ENCODE measurements at regions not wholly inside any gene's neighbourhood (a gene's known extent, or its start where the extent isn't known, plus 50 kb on each side); places are given as distances from the start of the nearest gene placed in this dataset.

- no peak for TF ChIP-seq CTCF (IDR thresholded peaks at IDR 0.05; ENCODE audit: borderline replicate concordance, insufficient read depth, low read depth, low read length)
- H3K4me3 ChIP-seq (ENCODE audit: low read depth, low read length) = no peak overlapping the region
These were observed 276.7 kb upstream of the TMEM161B start for GRCh38 chr5:88545338-88545737.

GRCh38 chr5:88544671-88545070 is 276.0 kb upstream of the TMEM161B start:
- TF ChIP-seq CTCF (IDR thresholded peaks at IDR 0.05; ENCODE audit: borderline replicate concordance, insufficient read depth, low read depth, low read length) = no peak
- no peak overlapping the region for H3K4me3 ChIP-seq (ENCODE audit: low read depth, low read length)

GRCh38 chr5:88544136-88544645 is 275.5 kb upstream of the TMEM161B start:
- no peak for TF ChIP-seq CTCF (IDR thresholded peaks at IDR 0.05; ENCODE audit: borderline replicate concordance, insufficient read depth, low read depth, low read length)

GRCh38 chr5:88542786-88543185 is 274.1 kb upstream of the TMEM161B start:
- TF ChIP-seq CTCF (IDR thresholded peaks at IDR 0.05; ENCODE audit: borderline replicate concordance, insufficient read depth, low read depth, low read length) = no peak
- no peak overlapping the region for H3K4me3 ChIP-seq (ENCODE audit: low read depth, low read length)

More at GRCh38 chr5:88544136-88544645, 275.5 kb upstream of the TMEM161B start:
- H3K4me3 ChIP-seq (ENCODE audit: low read depth, low read length) = no peak overlapping the region

GRCh38 chr5:88540471-88541115 is 271.9 kb upstream of the TMEM161B start:
- no peak for TF ChIP-seq CTCF (IDR thresholded peaks at IDR 0.05; ENCODE audit: borderline replicate concordance, insufficient read depth, low read depth, low read length)
- H3K4me3 ChIP-seq (ENCODE audit: low read depth, low read length) = no peak overlapping the region

- no peak overlapping the region for H3K4me3 ChIP-seq (ENCODE audit: low read depth, low read length)
- no peak for TF ChIP-seq CTCF (IDR thresholded peaks at IDR 0.05; ENCODE audit: borderline replicate concordance, insufficient read depth, low read depth, low read length)
These were observed 271.2 kb upstream of the TMEM161B start for GRCh38 chr5:88539693-88540365.

- H3K4me3 ChIP-seq (ENCODE audit: low read depth, low read length) = no peak overlapping the region
- TF ChIP-seq CTCF (IDR thresholded peaks at IDR 0.05; ENCODE audit: borderline replicate concordance, insufficient read depth, low read depth, low read length) = no peak
These were observed 270.4 kb upstream of the TMEM161B start for GRCh38 chr5:88539026-88539425.
